K562 (cell line): ENCODE measurements at regions not wholly inside any gene's neighbourhood (a gene's known extent, or its start where the extent isn't known, plus 50 kb on each side); places are given as distances from the start of the nearest gene placed in this dataset.

ENCODE experiments used
- ATAC-seq: fragments of 200-7000 bp; cut with Tn5 transposase; 3 replicates; pipeline ENCODE4 v1.9.1; 2020; ENCODE audit warnings: moderate library complexity
- BruUV-seq: library from RNA; stranded (reverse); fragments of 400-500 nt; replicated peaks from 2 replicates; lab custom pipeline; 2021; lab: Mats Ljungman, UMichigan
- CTCF ChIA-PET: fragments of 300-600 bp; formaldehyde crosslinking; extraction: SDS; loops from one replicate; lab custom pipeline; 2021; ENCODE audit warnings: low intra/inter-chr PET ratio; lab: Yijun Ruan, JAX
- POLR2A ChIA-PET: fragments of 300-600, 350-650 bp; sonication (Branson Sonifier 250); formaldehyde crosslinking; extraction: SDS; loops from one replicate; lab custom pipeline; 2021; ENCODE audit warnings: antibody characterized with exemption, inconsistent platforms; lab: Yijun Ruan, JAX
- DNase-seq, 4 experiments: peaks; one replicate each; pipeline versions ENCODE4 v3.0.0 to v3.0.0-alpha.2; 2011 to 2018; ENCODE audit warnings: low spot score in 3 of 4, mixed read lengths in 3 of 4; ENCODE audit errors: extremely low read depth in 1 of 4
- FAIRE-seq: peaks from 2 replicates; lab custom pipeline; 2011; peaks lifted over from hg19 to GRCh38; lab: Jason Lieb, UNC
- H2AFZ ChIP-seq: 2 replicates; pipeline ENCODE4 v1.6.0; 2011; ENCODE audit warnings: low read depth, low read length, control low read depth, inconsistent platforms
- H3K27ac ChIP-seq: fragments of 200-600 bp; 3 replicates; pipeline ENCODE4 v1.8.0; 2011; ENCODE audit warnings: low read depth, mild to moderate bottlenecking, control low read depth, inconsistent platforms, low read length, moderate library complexity, mixed read lengths; ENCODE audit errors: extremely low read depth
- H3K27me3 ChIP-seq, 2 experiments: fragments of 300-600 bp in 1 of 2; 2 replicates in 1 of 2; 3 replicates in 1 of 2; pipeline versions ENCODE4 v1.6.0 to v1.8.0; 2011; ENCODE audit warnings: inconsistent platforms in 2 of 2, low read length in 2 of 2, mild to moderate bottlenecking in 1 of 2, mixed read lengths in 1 of 2, moderate library complexity in 1 of 2; ENCODE audit not compliant: control insufficient read depth in 2 of 2, insufficient read depth in 2 of 2
- H3K36me3 ChIP-seq: fragments of 300-600 bp; 3 replicates; pipeline ENCODE4 v1.8.0; 2011; ENCODE audit warnings: mild to moderate bottlenecking, low read length, inconsistent platforms; ENCODE audit not compliant: control insufficient read depth, insufficient read depth
- H3K4me1 ChIP-seq, 2 experiments: fragments of 200-600 bp in 1 of 2; replicated peaks in 1 of 2; 2 replicates in 1 of 2; 3 replicates in 1 of 2; pipeline versions ENCODE4 v1.5.1 to v1.8.0; 2011; ENCODE audit warnings: inconsistent platforms in 2 of 2, low read length in 2 of 2, mild to moderate bottlenecking in 1 of 2, mixed read lengths in 1 of 2, moderate library complexity in 1 of 2; ENCODE audit not compliant: control insufficient read depth in 2 of 2, insufficient read depth in 2 of 2
- H3K4me2 ChIP-seq: 2 replicates; pipeline ENCODE4 v1.6.1; 2011; ENCODE audit warnings: low read length, control low read depth, inconsistent platforms, mixed read lengths; ENCODE audit not compliant: insufficient read depth
- H3K4me3 ChIP-seq: fragments of 200-600 bp; sonication (generic), shearing (Covaris generic); 2 replicates; pipeline ENCODE4 v1.5.1; 2016; ENCODE audit warnings: control low read depth, inconsistent platforms
- H3K79me2 ChIP-seq: fragments of 200-600 bp; 3 replicates; pipeline ENCODE4 v1.8.0; 2011; ENCODE audit warnings: low read length, inconsistent platforms; ENCODE audit not compliant: control insufficient read depth, insufficient read depth
- H3K9ac ChIP-seq, 2 experiments: 2 replicates each; pipeline versions ENCODE4 v1.6.0 to v1.6.1; 2011; ENCODE audit warnings: low read depth in 2 of 2, low read length in 2 of 2, control low read depth in 1 of 2, inconsistent platforms in 1 of 2, mild to moderate bottlenecking in 1 of 2, mixed read lengths in 1 of 2; ENCODE audit not compliant: insufficient read depth in 1 of 2
- H3K9me1 ChIP-seq: one replicate; pipeline ENCODE4 v1.6.0; 2011; ENCODE audit warnings: inconsistent platforms, mild to moderate bottlenecking, low read length, moderate library complexity; ENCODE audit not compliant: control insufficient read depth, insufficient read depth
- H3K9me3 ChIP-seq: replicated peaks from 2 replicates; pipeline ENCODE4 v1.5.1; 2011; ENCODE audit warnings: low read depth, low read length, inconsistent platforms; ENCODE audit not compliant: control insufficient read depth, insufficient read depth
- H4K20me1 ChIP-seq: replicated peaks from 2 replicates; pipeline ENCODE4 v1.6.1; 2011; ENCODE audit warnings: low read length, inconsistent platforms, mixed read lengths; ENCODE audit not compliant: control insufficient read depth, insufficient read depth
- DDX20 ChIP-seq: fragments of 450-650 bp; IDR thresholded peaks from 2 replicates; pipeline ENCODE4 v1.6.1; 2016; ENCODE audit warnings: missing genetic modification characterization, low read depth, mild to moderate bottlenecking, missing compliant biosample characterization, moderate library complexity
- ETV5 ChIP-seq: sonication (generic); formaldehyde crosslinking; IDR thresholded peaks from 2 replicates; pipeline ENCODE4 v1.4.0; 2020; ENCODE audit warnings: low read depth, mild to moderate bottlenecking, missing genetic modification reagents
- GABPB2 ChIP-seq: fragments of 250-450 bp; sonication (Bioruptor Pico); conservative IDR thresholded peaks from 2 replicates; pipeline ENCODE4 v1.5.1; 2021; ENCODE audit warnings: mild to moderate bottlenecking
- GATAD2B ChIP-seq: fragments of 450-650 bp; IDR thresholded peaks from 2 replicates; pipeline ENCODE4 v1.6.1; 2017; ENCODE audit warnings: mild to moderate bottlenecking, borderline replicate concordance
- MTF1 ChIP-seq: fragments of 250-450 bp; sonication (Bioruptor Pico); IDR thresholded peaks from 2 replicates; pipeline ENCODE4 v1.9.0; 2021; ENCODE audit warnings: moderate library complexity, mild to moderate bottlenecking, inconsistent platforms, borderline replicate concordance
- POLR2A ChIP-seq: fragments of 450-650 bp; conservative IDR thresholded peaks from 2 replicates; pipeline ENCODE4 v1.6.1; 2016
- PTTG1 ChIP-seq: fragments of 450-650 bp; IDR thresholded peaks from 2 replicates; pipeline ENCODE4 v1.6.1; 2016; ENCODE audit warnings: low read depth, mild to moderate bottlenecking, missing genetic modification characterization, missing compliant biosample characterization
- RAD21 ChIP-seq, 2 experiments: fragments of 250-450 bp in 1 of 2; fragments of 450-650 bp in 1 of 2; sonication (Bioruptor Pico) in 1 of 2; formaldehyde crosslinking in 1 of 2; IDR thresholded peaks in 1 of 2; conservative IDR thresholded peaks in 1 of 2; 2 replicates each; pipeline versions ENCODE4 v1.4.0 to v1.8.0; 2020 to 2022; ENCODE audit warnings: mild to moderate bottlenecking in 2 of 2, moderate library complexity in 1 of 2
- ZC3H11A ChIP-seq: IDR thresholded peaks from 2 replicates; pipeline ENCODE4 v1.6.1; 2012; ENCODE audit warnings: low read depth, low read length, improper control_type of control experiment
- ZNF347 ChIP-seq: fragments of 450-650 bp; formaldehyde crosslinking; IDR thresholded peaks from 2 replicates; pipeline ENCODE4 v1.4.0; 2020; ENCODE audit warnings: low read depth, mild to moderate bottlenecking, moderate library complexity
- WGBS: fragments of 100-300 bp; shearing (Covaris generic); methylation state at CpG from one replicate; pipeline ENCODE4 v1.1.6; 2016; ENCODE audit warnings: low coverage, mixed read lengths; ENCODE audit not compliant: insufficient coverage; ENCODE audit errors: missing lambda C conversion rate; 5-methylcytosine and 5-hydroxymethylcytosine counted together
- in situ Hi-C: fragments of 300-500 bp; cut with MboI; formaldehyde crosslinking; loops from 4 replicates; pipeline ENCODE4 v1.15.0; 2018; ENCODE audit warnings: inconsistent platforms, mixed read lengths
- intact Hi-C: fragments of 100-400 bp; cut with micrococcal nuclease; formaldehyde crosslinking; loops from 2 replicates; pipeline ENCODE4 v1.14.2; 2022
- TF ChIP-seq, protein P1 (sequence below): fragments of 250-450 bp; sonication (Bioruptor Pico); IDR thresholded peaks from 2 replicates; pipeline ENCODE4 v1.4.0; 2020
- TF ChIP-seq, protein P2 (sequence below): fragments of 150-350 bp; IDR thresholded peaks from 2 replicates; pipeline ENCODE4 v1.6.1; 2014; ENCODE audit warnings: low read depth, mild to moderate bottlenecking, low read length, borderline replicate concordance

DNA sequence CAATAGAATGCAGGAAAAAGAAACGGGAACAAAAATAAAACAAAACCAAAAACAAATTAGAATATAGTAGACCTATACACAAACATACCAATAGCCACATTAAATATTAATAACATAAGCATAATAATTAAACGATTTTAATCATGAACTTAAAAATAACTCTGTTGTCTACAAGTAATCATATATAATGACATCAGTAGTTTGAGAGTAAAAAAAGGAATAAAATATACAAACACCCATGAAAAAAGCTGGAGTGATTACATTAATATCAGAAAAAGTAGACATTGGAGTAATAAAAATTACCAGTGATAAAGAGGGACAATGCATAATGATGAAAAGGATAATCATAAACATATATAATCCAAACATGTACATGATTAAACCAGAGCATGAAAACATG is 181.8 kb downstream of the ATXN7L3B start (continued):
- TF ChIP-seq MTF1 (CRISPR knock-in tag), result no peak
- TF ChIP-seq ETV5 (CRISPR knock-in tag), result no peak

DNA sequence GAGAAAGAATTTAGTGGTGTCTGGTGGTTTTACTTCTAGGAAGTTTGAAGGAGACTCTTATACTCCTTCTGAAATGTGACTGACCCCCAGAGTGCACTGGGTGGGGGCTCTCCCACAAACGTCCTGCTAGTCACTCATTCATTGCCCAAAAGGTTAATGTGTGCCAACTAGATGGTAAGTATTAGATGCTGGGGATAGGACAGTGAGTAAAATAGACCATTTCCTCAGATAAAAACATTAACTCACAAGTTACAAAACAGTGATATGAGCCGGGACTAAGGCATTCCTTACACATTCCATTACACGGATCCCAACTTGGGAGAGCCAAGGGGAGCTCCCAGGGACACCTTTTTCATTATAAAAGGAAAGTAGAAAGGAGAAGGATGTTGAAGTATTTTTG is 185.1 kb downstream of the ATXN7L3B start:
- ChIA-PET POLR2A (no interaction called here), CTCF (no interaction called here)
- in situ Hi-C loops, result no loop called here
- TF ChIP-seq, protein P1, sequence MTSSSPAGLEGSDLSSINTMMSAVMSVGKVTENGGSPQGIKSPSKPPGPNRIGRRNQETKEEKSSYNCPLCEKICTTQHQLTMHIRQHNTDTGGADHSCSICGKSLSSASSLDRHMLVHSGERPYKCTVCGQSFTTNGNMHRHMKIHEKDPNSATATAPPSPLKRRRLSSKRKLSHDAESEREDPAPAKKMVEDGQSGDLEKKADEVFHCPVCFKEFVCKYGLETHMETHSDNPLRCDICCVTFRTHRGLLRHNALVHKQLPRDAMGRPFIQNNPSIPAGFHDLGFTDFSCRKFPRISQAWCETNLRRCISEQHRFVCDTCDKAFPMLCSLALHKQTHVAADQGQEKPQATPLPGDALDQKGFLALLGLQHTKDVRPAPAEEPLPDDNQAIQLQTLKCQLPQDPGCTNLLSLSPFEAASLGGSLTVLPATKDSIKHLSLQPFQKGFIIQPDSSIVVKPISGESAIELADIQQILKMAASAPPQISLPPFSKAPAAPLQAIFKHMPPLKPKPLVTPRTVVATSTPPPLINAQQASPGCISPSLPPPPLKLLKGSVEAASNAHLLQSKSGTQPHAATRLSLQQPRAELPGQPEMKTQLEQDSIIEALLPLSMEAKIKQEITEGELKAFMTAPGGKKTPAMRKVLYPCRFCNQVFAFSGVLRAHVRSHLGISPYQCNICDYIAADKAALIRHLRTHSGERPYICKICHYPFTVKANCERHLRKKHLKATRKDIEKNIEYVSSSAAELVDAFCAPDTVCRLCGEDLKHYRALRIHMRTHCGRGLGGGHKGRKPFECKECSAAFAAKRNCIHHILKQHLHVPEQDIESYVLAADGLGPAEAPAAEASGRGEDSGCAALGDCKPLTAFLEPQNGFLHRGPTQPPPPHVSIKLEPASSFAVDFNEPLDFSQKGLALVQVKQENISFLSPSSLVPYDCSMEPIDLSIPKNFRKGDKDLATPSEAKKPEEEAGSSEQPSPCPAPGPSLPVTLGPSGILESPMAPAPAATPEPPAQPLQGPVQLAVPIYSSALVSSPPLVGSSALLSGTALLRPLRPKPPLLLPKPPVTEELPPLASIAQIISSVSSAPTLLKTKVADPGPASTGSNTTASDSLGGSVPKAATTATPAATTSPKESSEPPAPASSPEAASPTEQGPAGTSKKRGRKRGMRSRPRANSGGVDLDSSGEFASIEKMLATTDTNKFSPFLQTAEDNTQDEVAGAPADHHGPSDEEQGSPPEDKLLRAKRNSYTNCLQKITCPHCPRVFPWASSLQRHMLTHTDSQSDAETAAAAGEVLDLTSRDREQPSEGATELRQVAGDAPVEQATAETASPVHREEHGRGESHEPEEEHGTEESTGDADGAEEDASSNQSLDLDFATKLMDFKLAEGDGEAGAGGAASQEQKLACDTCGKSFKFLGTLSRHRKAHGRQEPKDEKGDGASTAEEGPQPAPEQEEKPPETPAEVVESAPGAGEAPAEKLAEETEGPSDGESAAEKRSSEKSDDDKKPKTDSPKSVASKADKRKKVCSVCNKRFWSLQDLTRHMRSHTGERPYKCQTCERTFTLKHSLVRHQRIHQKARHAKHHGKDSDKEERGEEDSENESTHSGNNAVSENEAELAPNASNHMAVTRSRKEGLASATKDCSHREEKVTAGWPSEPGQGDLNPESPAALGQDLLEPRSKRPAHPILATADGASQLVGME, result no peak
- TF ChIP-seq ZC3H11A (no peak), POLR2A (no peak), ZNF347 (CRISPR knock-in tag) (no peak), GATAD2B (no peak), PTTG1 (tag) (no peak), RAD21 (CRISPR knock-in tag; conservative IDR thresholded peaks at IDR 0.05 in 1 of 2, IDR thresholded peaks at IDR 0.05 in 1 of 2) (no peak), GABPB2 (CRISPR knock-in tag) (no peak), DDX20 (no peak)
- TF ChIP-seq, protein P2, sequence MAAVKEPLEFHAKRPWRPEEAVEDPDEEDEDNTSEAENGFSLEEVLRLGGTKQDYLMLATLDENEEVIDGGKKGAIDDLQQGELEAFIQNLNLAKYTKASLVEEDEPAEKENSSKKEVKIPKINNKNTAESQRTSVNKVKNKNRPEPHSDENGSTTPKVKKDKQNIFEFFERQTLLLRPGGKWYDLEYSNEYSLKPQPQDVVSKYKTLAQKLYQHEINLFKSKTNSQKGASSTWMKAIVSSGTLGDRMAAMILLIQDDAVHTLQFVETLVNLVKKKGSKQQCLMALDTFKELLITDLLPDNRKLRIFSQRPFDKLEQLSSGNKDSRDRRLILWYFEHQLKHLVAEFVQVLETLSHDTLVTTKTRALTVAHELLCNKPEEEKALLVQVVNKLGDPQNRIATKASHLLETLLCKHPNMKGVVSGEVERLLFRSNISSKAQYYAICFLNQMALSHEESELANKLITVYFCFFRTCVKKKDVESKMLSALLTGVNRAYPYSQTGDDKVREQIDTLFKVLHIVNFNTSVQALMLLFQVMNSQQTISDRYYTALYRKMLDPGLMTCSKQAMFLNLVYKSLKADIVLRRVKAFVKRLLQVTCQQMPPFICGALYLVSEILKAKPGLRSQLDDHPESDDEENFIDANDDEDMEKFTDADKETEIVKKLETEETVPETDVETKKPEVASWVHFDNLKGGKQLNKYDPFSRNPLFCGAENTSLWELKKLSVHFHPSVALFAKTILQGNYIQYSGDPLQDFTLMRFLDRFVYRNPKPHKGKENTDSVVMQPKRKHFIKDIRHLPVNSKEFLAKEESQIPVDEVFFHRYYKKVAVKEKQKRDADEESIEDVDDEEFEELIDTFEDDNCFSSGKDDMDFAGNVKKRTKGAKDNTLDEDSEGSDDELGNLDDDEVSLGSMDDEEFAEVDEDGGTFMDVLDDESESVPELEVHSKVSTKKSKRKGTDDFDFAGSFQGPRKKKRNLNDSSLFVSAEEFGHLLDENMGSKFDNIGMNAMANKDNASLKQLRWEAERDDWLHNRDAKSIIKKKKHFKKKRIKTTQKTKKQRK, result no peak
- Histone ChIP-seq H3K9ac (no peak overlapping the region), H3K4me1 (no peaks in the 10 kb centered on the region), H3K79me2 (no peaks in the 10 kb centered on the region), H3K4me3 (no peak overlapping the region), H3K9me1 (no peaks in the 10 kb centered on the region), H3K9me3 (no peaks in the 10 kb centered on the region), H4K20me1 (no peaks in the 10 kb centered on the region), H3K27me3 (no peaks in the 10 kb centered on the region), H3K27ac (no peak overlapping the region), H3K36me3 (no peaks in the 10 kb centered on the region), H3K4me2 (no peak overlapping the region), H2AFZ (no peak overlapping the region)
- DNase-seq (no peak), ATAC-seq (no peak), FAIRE-seq (no peak)
- WGBS, result 0% methylated on average over 3 of the region's 3 CpGs
- intact Hi-C loops, result no loop called here
- no TSS peak for BruUV-seq
